ENCODE measurements at regions not wholly inside any gene's neighbourhood (a gene's known extent, or its start where the extent isn't known, plus 50 kb on each side); places are given as distances from the start of the nearest gene placed in this dataset.

GRCh38 chr9:19732441-19732951 lies 56.3 kb downstream of the SLC24A2 start:
- Histone ChIP-seq H3K4me1 (ENCODE audit: control insufficient read depth, insufficient read depth, low read length) (no peaks in the 10 kb centered on the region), H3K27me3 (ENCODE audit: control insufficient read depth, insufficient read depth, low read length) (no peaks in the 10 kb centered on the region), H3K27ac (ENCODE audit: low read depth, low read length) (no peak overlapping the region), H3K4me3 (ENCODE audit: low read depth, low read length) (no peak overlapping the region), H3K36me3 (ENCODE audit: control insufficient read depth, insufficient read depth, low read length) (no peaks in the 10 kb centered on the region), H3K9me3 (ENCODE audit: control insufficient read depth, insufficient read depth, low read length) (no peaks in the 10 kb centered on the region)
- DNase-seq (ENCODE audit: low read depth in 4 of 6, low spot score in 6 of 6): peak in 1 of 6 donors; percentile 82
- 46% methylated on average over 3 of the region's 5 CpGs for WGBS (ENCODE audit: insufficient coverage)

GRCh38 chr9:19728101-19728500 lies 60.7 kb downstream of the SLC24A2 start:
- Histone ChIP-seq H3K9me3 (ENCODE audit: control insufficient read depth, insufficient read depth, low read length) (no peaks in the 10 kb centered on the region), H3K4me3 (ENCODE audit: low read depth, low read length) (no peak overlapping the region), H3K4me1 (ENCODE audit: control insufficient read depth, insufficient read depth, low read length) (no peaks in the 10 kb centered on the region), H3K27me3 (ENCODE audit: control insufficient read depth, insufficient read depth, low read length) (no peaks in the 10 kb centered on the region), H3K36me3 (ENCODE audit: control insufficient read depth, insufficient read depth, low read length) (no peaks in the 10 kb centered on the region), H3K27ac (ENCODE audit: low read depth, low read length) (no peak overlapping the region)
- DNase-seq (ENCODE audit: low read depth in 4 of 6, low spot score in 6 of 6): peak in 2 of 6 donors; percentile 54 to 77
- 40% methylated on average over 1 of the region's 5 CpGs for WGBS (ENCODE audit: insufficient coverage)

- whole genome bisulfite sequencing (ENCODE audit: insufficient coverage): 50% methylated on average over 1 of the region's 5 CpGs
- Histone ChIP-seq H3K4me3 (ENCODE audit: low read depth, low read length) (no peak overlapping the region), H3K36me3 (ENCODE audit: control insufficient read depth, insufficient read depth, low read length) (no peaks in the 10 kb centered on the region), H3K9me3 (ENCODE audit: control insufficient read depth, insufficient read depth, low read length) (no peaks in the 10 kb centered on the region), H3K4me1 (ENCODE audit: control insufficient read depth, insufficient read depth, low read length) (no peaks in the 10 kb centered on the region), H3K27ac (ENCODE audit: low read depth, low read length) (no peak overlapping the region), H3K27me3 (ENCODE audit: control insufficient read depth, insufficient read depth, low read length) (no peaks in the 10 kb centered on the region)
- DNase-seq (ENCODE audit: low read depth in 4 of 6, low spot score in 6 of 6): peak in 1 of 6 donors; percentile 70
Observed at GRCh38 chr9:19725970-19726369, 62.9 kb downstream of the SLC24A2 start.

GRCh38 chr9:19720377-19720776 lies 68.5 kb downstream of the SLC24A2 start:
- Histone ChIP-seq H3K9me3 (ENCODE audit: control insufficient read depth, insufficient read depth, low read length) (no peaks in the 10 kb centered on the region), H3K4me3 (ENCODE audit: low read depth, low read length) (no peak overlapping the region), H3K36me3 (ENCODE audit: control insufficient read depth, insufficient read depth, low read length) (no peaks in the 10 kb centered on the region), H3K4me1 (ENCODE audit: control insufficient read depth, insufficient read depth, low read length) (no peaks in the 10 kb centered on the region), H3K27me3 (ENCODE audit: control insufficient read depth, insufficient read depth, low read length) (no peaks in the 10 kb centered on the region), H3K27ac (ENCODE audit: low read depth, low read length) (no peak overlapping the region)
- DNase-seq (ENCODE audit: low read depth in 4 of 6, low spot score in 6 of 6): peak in 4 of 6 donors; percentile 11 to 56 (median 22)
- WGBS (ENCODE audit: insufficient coverage): 40% methylated on average over 1 of the region's 3 CpGs

GRCh38 chr9:19703702-19704101 lies 85.1 kb downstream of the SLC24A2 start:
- no peaks in the 10 kb centered on the region for H3K4me1 ChIP-seq (ENCODE audit: control insufficient read depth, insufficient read depth, low read length)

GRCh38 chr9:19701991-19702390 lies 86.8 kb downstream of the SLC24A2 start:
- no peak overlapping the region for H3K27ac ChIP-seq (ENCODE audit: low read depth, low read length)
- no peaks in the 10 kb centered on the region for H3K36me3 ChIP-seq (ENCODE audit: control insufficient read depth, insufficient read depth, low read length)
- no peaks in the 10 kb centered on the region for H3K27me3 ChIP-seq (ENCODE audit: control insufficient read depth, insufficient read depth, low read length)
- H3K9me3 ChIP-seq (ENCODE audit: control insufficient read depth, insufficient read depth, low read length): no peaks in the 10 kb centered on the region
- WGBS (ENCODE audit: insufficient coverage): no CpG with 5 or more reads among the region's 2 CpGs
- no peak overlapping the region for H3K4me3 ChIP-seq (ENCODE audit: low read depth, low read length)
- DNase-seq (ENCODE audit: low read depth in 4 of 6, low spot score in 6 of 6): no peak
- no peaks in the 10 kb centered on the region for H3K4me1 ChIP-seq (ENCODE audit: control insufficient read depth, insufficient read depth, low read length)

More at GRCh38 chr9:19703702-19704101, 85.1 kb downstream of the SLC24A2 start:
- no peak overlapping the region for H3K27ac ChIP-seq (ENCODE audit: low read depth, low read length)
- no peaks in the 10 kb centered on the region for H3K9me3 ChIP-seq (ENCODE audit: control insufficient read depth, insufficient read depth, low read length)
- H3K4me3 ChIP-seq (ENCODE audit: low read depth, low read length): no peak overlapping the region
- H3K36me3 ChIP-seq (ENCODE audit: control insufficient read depth, insufficient read depth, low read length): no peaks in the 10 kb centered on the region
- no peaks in the 10 kb centered on the region for H3K27me3 ChIP-seq (ENCODE audit: control insufficient read depth, insufficient read depth, low read length)
- DNase-seq (ENCODE audit: low read depth in 4 of 6, low spot score in 6 of 6): no peak

- 95% methylated on average over 2 of the region's 6 CpGs for WGBS (ENCODE audit: insufficient coverage)
- Histone ChIP-seq H3K27ac (ENCODE audit: low read depth, low read length) (no peak overlapping the region), H3K9me3 (ENCODE audit: control insufficient read depth, insufficient read depth, low read length) (peaks cover 1% of the 10 kb centered on the region), H3K27me3 (ENCODE audit: control insufficient read depth, insufficient read depth, low read length) (no peaks in the 10 kb centered on the region), H3K4me1 (ENCODE audit: control insufficient read depth, insufficient read depth, low read length) (no peaks in the 10 kb centered on the region), H3K4me3 (ENCODE audit: low read depth, low read length) (no peak overlapping the region), H3K36me3 (ENCODE audit: control insufficient read depth, insufficient read depth, low read length) (no peaks in the 10 kb centered on the region)
- DNase-seq (ENCODE audit: low read depth in 4 of 6, low spot score in 6 of 6): no peak
Observed at GRCh38 chr9:19701274-19701673, 87.6 kb downstream of the SLC24A2 start.

GRCh38 chr9:19700699-19701098 lies 88.1 kb downstream of the SLC24A2 start:
- H3K4me3 ChIP-seq (ENCODE audit: low read depth, low read length): no peak overlapping the region
- H3K4me1 ChIP-seq (ENCODE audit: control insufficient read depth, insufficient read depth, low read length): no peaks in the 10 kb centered on the region
- H3K27ac ChIP-seq (ENCODE audit: low read depth, low read length): no peak overlapping the region
- no peaks in the 10 kb centered on the region for H3K27me3 ChIP-seq (ENCODE audit: control insufficient read depth, insufficient read depth, low read length)
- H3K9me3 ChIP-seq (ENCODE audit: control insufficient read depth, insufficient read depth, low read length): peaks cover 4% of the 10 kb centered on the region
- DNase-seq (ENCODE audit: low read depth in 4 of 6, low spot score in 6 of 6): peak in 1 of 6 donors; percentile 54
- H3K36me3 ChIP-seq (ENCODE audit: control insufficient read depth, insufficient read depth, low read length): no peaks in the 10 kb centered on the region
- no CpG with 5 or more reads among the region's 3 CpGs for WGBS (ENCODE audit: insufficient coverage)

GRCh38 chr9:19699756-19700155 lies 89.1 kb downstream of the SLC24A2 start:
- Histone ChIP-seq H3K36me3 (ENCODE audit: control insufficient read depth, insufficient read depth, low read length) (no peaks in the 10 kb centered on the region), H3K4me1 (ENCODE audit: control insufficient read depth, insufficient read depth, low read length) (no peaks in the 10 kb centered on the region), H3K27ac (ENCODE audit: low read depth, low read length) (no peak overlapping the region), H3K27me3 (ENCODE audit: control insufficient read depth, insufficient read depth, low read length) (no peaks in the 10 kb centered on the region), H3K9me3 (ENCODE audit: control insufficient read depth, insufficient read depth, low read length) (peaks cover 4% of the 10 kb centered on the region), H3K4me3 (ENCODE audit: low read depth, low read length) (no peak overlapping the region)
- no peak for DNase-seq (ENCODE audit: low read depth in 4 of 6, low spot score in 6 of 6)
- 26% methylated on average over 2 of the region's 3 CpGs for WGBS (ENCODE audit: insufficient coverage)

- H3K9me3 ChIP-seq (ENCODE audit: control insufficient read depth, insufficient read depth, low read length): peaks cover 4% of the 10 kb centered on the region
- H3K27ac ChIP-seq (ENCODE audit: low read depth, low read length): no peak overlapping the region
- no peak for DNase-seq (ENCODE audit: low read depth in 4 of 6, low spot score in 6 of 6)
- WGBS (ENCODE audit: insufficient coverage): 23% methylated on average over 2 of the region's 3 CpGs
- no peaks in the 10 kb centered on the region for H3K4me1 ChIP-seq (ENCODE audit: control insufficient read depth, insufficient read depth, low read length)
- H3K4me3 ChIP-seq (ENCODE audit: low read depth, low read length): no peak overlapping the region
- H3K36me3 ChIP-seq (ENCODE audit: control insufficient read depth, insufficient read depth, low read length): no peaks in the 10 kb centered on the region
- no peaks in the 10 kb centered on the region for H3K27me3 ChIP-seq (ENCODE audit: control insufficient read depth, insufficient read depth, low read length)
Observed at GRCh38 chr9:19698960-19699359, 89.9 kb downstream of the SLC24A2 start.

Measured in spinal cord (tissue), 9 donors.